H9 (cell line): ENCODE measurements at regions not wholly inside any gene's neighbourhood (a gene's known extent, or its start where the extent isn't known, plus 50 kb on each side); places are given as distances from the start of the nearest gene placed in this dataset.

Source experiments
- DNase-seq: peaks from one replicate; pipeline ENCODE4 v3.0.0-alpha.2; 2017
- H2AFZ ChIP-seq: one replicate; pipeline ENCODE4 v1.6.1; 2013; ENCODE audit warnings: mild to moderate bottlenecking, low read length, control low read depth, moderate library complexity
- H2AK5ac ChIP-seq: 2 replicates; pipeline ENCODE4 v1.6.1; 2013; ENCODE audit warnings: low read length, control low read depth, mixed read lengths; ENCODE audit not compliant: insufficient read length
- H2BK120ac ChIP-seq: one replicate; pipeline ENCODE4 v1.6.1; 2013; ENCODE audit warnings: low read depth, mild to moderate bottlenecking, low read length, control low read depth, inconsistent platforms; ENCODE audit not compliant: poor library complexity, severe bottlenecking
- H2BK12ac ChIP-seq: 2 replicates; pipeline ENCODE4 v1.6.1; 2013; ENCODE audit warnings: low read length, control low read depth, mixed read lengths, low read depth; ENCODE audit not compliant: insufficient read length
- H2BK15ac ChIP-seq: 2 replicates; pipeline ENCODE4 v1.6.1; 2013; ENCODE audit warnings: low read depth, low read length, control low read depth
- H2BK20ac ChIP-seq: one replicate; pipeline ENCODE4 v1.6.1; 2013; ENCODE audit warnings: low read depth, mild to moderate bottlenecking, low read length, control low read depth, inconsistent platforms; ENCODE audit not compliant: poor library complexity, severe bottlenecking
- H2BK5ac ChIP-seq: 2 replicates; pipeline ENCODE4 v1.6.1; 2013; ENCODE audit warnings: low read length, control low read depth, mixed read lengths; ENCODE audit not compliant: insufficient read length
- H3K14ac ChIP-seq: 2 replicates; pipeline ENCODE4 v1.6.1; 2013; ENCODE audit warnings: low read length, control low read depth; ENCODE audit not compliant: insufficient read depth
- H3K18ac ChIP-seq: 2 replicates; pipeline ENCODE4 v1.6.1; 2013; ENCODE audit warnings: low read depth, mild to moderate bottlenecking, mixed read lengths, low read length, control low read depth; ENCODE audit not compliant: insufficient read length
- H3K23ac ChIP-seq: 2 replicates; pipeline ENCODE4 v1.6.1; 2013; ENCODE audit warnings: low read length, control low read depth, mixed read lengths, low read depth; ENCODE audit not compliant: insufficient read length
- H3K23me2 ChIP-seq: 2 replicates; pipeline ENCODE4 v1.6.1; 2013; ENCODE audit warnings: low read depth, mild to moderate bottlenecking, mixed read lengths, low read length, control low read depth; ENCODE audit not compliant: insufficient read length, poor library complexity, severe bottlenecking
- H3K27ac ChIP-seq: 2 replicates; pipeline ENCODE4 v1.5.1; 2013; ENCODE audit warnings: low read length, control low read depth, mixed read lengths, low read depth; ENCODE audit not compliant: insufficient read length
- H3K27me3 ChIP-seq: 2 replicates; pipeline ENCODE4 v1.6.1; 2013; ENCODE audit warnings: low read length, control low read depth, inconsistent platforms; ENCODE audit not compliant: insufficient read depth
- H3K4ac ChIP-seq: 2 replicates; pipeline ENCODE4 v1.6.1; 2013; ENCODE audit warnings: low read depth, mild to moderate bottlenecking, control low read depth, inconsistent platforms, low read length, moderate library complexity
- H3K4me1 ChIP-seq: 2 replicates; pipeline ENCODE4 v1.6.1; 2013; ENCODE audit warnings: low read length, control low read depth, inconsistent platforms; ENCODE audit not compliant: insufficient read depth
- H3K4me2 ChIP-seq: 2 replicates; pipeline ENCODE4 v1.6.1; 2013; ENCODE audit warnings: low read length, control low read depth, mixed read lengths; ENCODE audit not compliant: insufficient read length, insufficient read depth
- H3K56ac ChIP-seq: 2 replicates; pipeline ENCODE4 v1.6.1; 2013; ENCODE audit warnings: low read depth, mild to moderate bottlenecking, mixed read lengths, low read length, control low read depth; ENCODE audit not compliant: insufficient read length
- H3K79me1 ChIP-seq: 2 replicates; pipeline ENCODE4 v1.6.1; 2013; ENCODE audit warnings: low read depth, mild to moderate bottlenecking, moderate library complexity, low read length, control low read depth, inconsistent platforms; ENCODE audit not compliant: insufficient read depth, poor library complexity, severe bottlenecking
- H3K79me2 ChIP-seq: 2 replicates; pipeline ENCODE4 v1.6.1; 2013; ENCODE audit warnings: low read length, control low read depth, inconsistent platforms; ENCODE audit not compliant: insufficient read depth
- H3K9ac ChIP-seq: 2 replicates; pipeline ENCODE4 v1.6.1; 2013; ENCODE audit warnings: low read length, control low read depth, mixed read lengths; ENCODE audit not compliant: insufficient read length; ENCODE audit errors: extremely low read depth
- H3K9me3 ChIP-seq: one replicate; pipeline ENCODE4 v1.6.1; 2013; ENCODE audit warnings: low read depth, low read length, inconsistent platforms; ENCODE audit not compliant: control insufficient read depth
- H3T11ph ChIP-seq: one replicate; pipeline ENCODE4 v1.6.1; 2013; ENCODE audit warnings: mild to moderate bottlenecking, low read length, control low read depth, inconsistent platforms
- H4K20me1 ChIP-seq: one replicate; pipeline ENCODE4 v1.6.1; 2013; ENCODE audit not compliant: control insufficient read depth, insufficient read length, insufficient read depth
- H4K5ac ChIP-seq: 2 replicates; pipeline ENCODE4 v1.6.1; 2013; ENCODE audit warnings: low read depth, mild to moderate bottlenecking, mixed read lengths, low read length, control low read depth; ENCODE audit not compliant: insufficient read length
- H4K8ac ChIP-seq: replicated peaks from 2 replicates; pipeline ENCODE4 v1.6.1; 2013; ENCODE audit warnings: low read length, control low read depth, mixed read lengths, low read depth; ENCODE audit not compliant: insufficient read length
- H4K91ac ChIP-seq: 2 replicates; pipeline ENCODE4 v1.6.1; 2013; ENCODE audit warnings: low read depth, mild to moderate bottlenecking, moderate library complexity, mixed read lengths, low read length, control low read depth; ENCODE audit not compliant: insufficient read length
- H3K27ac Mint-ChIP-seq, 3 experiments: 2 replicates in 2 of 3; 3 replicates in 1 of 3; pipeline ENCODE4 v1.8.0; 2020 to 2021; ENCODE audit warnings: mixed read lengths in 3 of 3, mild to moderate bottlenecking in 1 of 3, moderate library complexity in 1 of 3
- H3K27me3 Mint-ChIP-seq: 2 replicates; pipeline ENCODE4 v1.8.0; 2021; ENCODE audit warnings: low read depth, mild to moderate bottlenecking, moderate library complexity, mixed read lengths
- H3K36me3 Mint-ChIP-seq, 3 experiments: 2 replicates in 2 of 3; 3 replicates in 1 of 3; pipeline ENCODE4 v1.8.0; 2020 to 2021; ENCODE audit warnings: low read depth in 3 of 3, mixed read lengths in 3 of 3; ENCODE audit not compliant: insufficient read depth in 1 of 3
- H3K4me1 Mint-ChIP-seq, 2 experiments: 2 replicates each; pipeline ENCODE4 v1.8.0; 2020; ENCODE audit warnings: mixed read lengths in 2 of 2
- H3K4me3 Mint-ChIP-seq, 2 experiments: 2 replicates in 1 of 2; 3 replicates in 1 of 2; pipeline ENCODE4 v1.8.0; 2020 to 2021; ENCODE audit warnings: mild to moderate bottlenecking in 2 of 2, mixed read lengths in 2 of 2, moderate library complexity in 1 of 2
- H3K9me3 Mint-ChIP-seq, 2 experiments: 2 replicates in 1 of 2; 3 replicates in 1 of 2; pipeline ENCODE4 v1.8.0; 2020; ENCODE audit warnings: mild to moderate bottlenecking in 2 of 2, mixed read lengths in 2 of 2, moderate library complexity in 1 of 2
- CTCF ChIP-seq: fragments of 200-600 bp; sonication (generic); conservative IDR thresholded peaks from 3 replicates; pipeline ENCODE4 v1.8.0; 2021; ENCODE audit warnings: antibody characterized with exemption, mild to moderate bottlenecking
- WGBS: extraction: QIAGEN DNeasy Blood & Tissue Kit; methylation state at CpG from one replicate; pipeline ENCODE4 v1.1.7; 2013; ENCODE audit warnings: missing lambda C conversion rate, low lambda C conversion rate, mixed read lengths; ENCODE audit not compliant: insufficient read length; ENCODE audit errors: extremely low coverage; 5-methylcytosine and 5-hydroxymethylcytosine counted together

GRCh38 chr15:47917881-47918280 is 200.6 kb downstream of the SEMA6D start:
- Histone ChIP-seq H4K8ac (no peak overlapping the region), H3K4me2 (no peak overlapping the region), H3T11ph (no peak overlapping the region), H2BK120ac (no peak overlapping the region), H3K14ac (no peak overlapping the region), H2BK20ac (no peak overlapping the region), H4K5ac (no peak overlapping the region), H4K20me1 (no peaks in the 10 kb centered on the region), H3K79me2 (no peaks in the 10 kb centered on the region), H3K23ac (no peak overlapping the region), H2AFZ (no peak overlapping the region), H3K4me1 (no peaks in the 10 kb centered on the region; the same call in 1 of the 2 replicates), H3K79me1 (no peaks in the 10 kb centered on the region), H3K27me3 (no peaks in the 10 kb centered on the region), H3K4ac (no peak overlapping the region), H3K9ac (no peak overlapping the region), H3K9me3 (no peaks in the 10 kb centered on the region), H3K23me2 (no peaks in the 10 kb centered on the region), H4K91ac (no peak overlapping the region), H3K56ac (no peak overlapping the region), H2AK5ac (no peak overlapping the region), H2BK15ac (no peak overlapping the region), H2BK12ac (no peak overlapping the region), H3K18ac (no peak overlapping the region), H3K27ac (no peak overlapping the region), H2BK5ac (no peak overlapping the region)
- no peak for DNase-seq
- no CpG with 5 or more reads among the region's 1 CpG for WGBS
- Mint-ChIP-seq H3K36me3 (no peaks in the 10 kb centered on the region), H3K27ac (no peak overlapping the region), H3K4me3 (no peak overlapping the region), H3K4me1 (peaks cover 0 to 4% of the 10 kb centered on the region in 2 experiments; a peak in 2 of 4 replicates), H3K9me3 (no peaks in the 10 kb centered on the region), H3K27me3 (no peaks in the 10 kb centered on the region)
- TF ChIP-seq CTCF = no peak
